COLO668 (cell line): ENCODE measurements at regions not wholly inside any gene's neighbourhood (a gene's known extent, or its start where the extent isn't known, plus 50 kb on each side); places are given as distances from the start of the nearest gene placed in this dataset.

ENCODE experiments used
- DNase-seq: peaks from one replicate; lab custom pipeline; 2025; ENCODE audit not compliant: unreplicated experiment; lab: John Stamatoyannopoulos, UW

- DNase-seq: no peak
Observed at GRCh38 chr9:23638837-23639426, 187.1 kb downstream of the ELAVL2 start.
